Ishikawa (cell line): ENCODE measurements at regions not wholly inside any gene's neighbourhood (a gene's known extent, or its start where the extent isn't known, plus 50 kb on each side); places are given as distances from the start of the nearest gene placed in this dataset.

Source experiments
- CEBPB ChIP-seq: IDR thresholded peaks from 2 replicates; pipeline ENCODE4 v1.6.1; 2012
- CREB1 ChIP-seq: IDR thresholded peaks from 2 replicates; pipeline ENCODE4 v1.6.1; 2012; ENCODE audit warnings: low read depth
- EGR1 ChIP-seq: IDR thresholded peaks from 2 replicates; pipeline ENCODE4 v1.6.1; 2012
- EP300 ChIP-seq: IDR thresholded peaks from 2 replicates; pipeline ENCODE4 v1.6.1; 2012; ENCODE audit warnings: borderline replicate concordance
- FOXM1 ChIP-seq: IDR thresholded peaks from 2 replicates; pipeline ENCODE4 v1.6.1; 2012; ENCODE audit warnings: low read depth, borderline replicate concordance
- MAX ChIP-seq: IDR thresholded peaks from 2 replicates; pipeline ENCODE4 v1.6.1; 2012
- NFIC ChIP-seq: IDR thresholded peaks from 2 replicates; pipeline ENCODE4 v1.6.1; 2012
- RAD21 ChIP-seq: IDR thresholded peaks from 2 replicates; pipeline ENCODE4 v1.6.1; 2012; ENCODE audit warnings: low read depth
- REST ChIP-seq: IDR thresholded peaks from 2 replicates; pipeline ENCODE4 v1.6.1; 2012; ENCODE audit warnings: low read depth, mild to moderate bottlenecking
- TAF1 ChIP-seq: IDR thresholded peaks from 2 replicates; pipeline ENCODE4 v1.6.1; 2012; ENCODE audit warnings: low read depth, mild to moderate bottlenecking
- TCF12 ChIP-seq: IDR thresholded peaks from 2 replicates; pipeline ENCODE4 v1.6.1; 2012; ENCODE audit warnings: low read depth
- TEAD4 ChIP-seq: IDR thresholded peaks from 2 replicates; pipeline ENCODE4 v1.6.1; 2012
- USF1 ChIP-seq: IDR thresholded peaks from 2 replicates; pipeline ENCODE4 v1.6.1; 2012
- YY1 ChIP-seq: IDR thresholded peaks from 2 replicates; pipeline ENCODE4 v1.6.1; 2012; ENCODE audit warnings: low read depth
- ZBTB7A ChIP-seq: IDR thresholded peaks from 2 replicates; pipeline ENCODE4 v1.6.1; 2012; ENCODE audit warnings: low read depth

GRCh38 chr20:21026951-21027350, 79.2 kb downstream of the LINC00237 start:
- no peak for TF ChIP-seq TCF12
- TF ChIP-seq CEBPB: no peak
- no peak for TF ChIP-seq YY1
- no peak for TF ChIP-seq TEAD4
- TF ChIP-seq USF1: no peak
- no peak for TF ChIP-seq CREB1
- TF ChIP-seq FOXM1: no peak
- no peak for TF ChIP-seq EGR1
- TF ChIP-seq RAD21: no peak
- no peak for TF ChIP-seq REST

- TF ChIP-seq ZBTB7A (no peak), EP300 (no peak), RAD21 (no peak), TCF12 (no peak), EGR1 (no peak), FOXM1 (no peak), USF1 (no peak), REST (no peak), MAX (no peak), CREB1 (no peak), TEAD4 (no peak), NFIC (no peak), TAF1 (no peak), CEBPB (no peak), YY1 (no peak)
Observed at GRCh38 chr20:21024420-21024819, 81.7 kb downstream of the LINC00237 start.

- TF ChIP-seq CEBPB (no peak), USF1 (no peak), EP300 (no peak), TEAD4 (no peak), EGR1 (no peak), FOXM1 (no peak), REST (no peak), CREB1 (no peak), YY1 (no peak), MAX (no peak), TCF12 (no peak), RAD21 (no peak), NFIC (no peak), TAF1 (no peak)
Observed at GRCh38 chr20:21022925-21023324, 83.2 kb downstream of the LINC00237 start.

- TF ChIP-seq USF1: no peak
- TF ChIP-seq CEBPB: no peak
- TF ChIP-seq YY1: no peak
Observed at GRCh38 chr20:21021472-21021790, 84.7 kb downstream of the LINC00237 start.
